IPS-18a (cell line): ENCODE measurements at regions not wholly inside any gene's neighbourhood (a gene's known extent, or its start where the extent isn't known, plus 50 kb on each side); places are given as distances from the start of the nearest gene placed in this dataset.
"Not testable (repeated sequence)": the region's sequence is repeated elsewhere in the genome, so short reads cannot be mapped to it uniquely, and the experiment has no call there.

Source experiments
- H3K27ac ChIP-seq: one replicate; pipeline ENCODE4 v1.5.1; 2013; ENCODE audit warnings: low read length
- H3K27me3 ChIP-seq: one replicate; pipeline ENCODE4 v1.6.1; 2013; ENCODE audit warnings: mild to moderate bottlenecking, low read length; ENCODE audit not compliant: control insufficient read depth, insufficient read depth
- H3K36me3 ChIP-seq: one replicate; pipeline ENCODE4 v1.6.1; 2013; ENCODE audit warnings: low read depth, low read length; ENCODE audit not compliant: control insufficient read depth
- H3K4me1 ChIP-seq: one replicate; pipeline ENCODE4 v1.6.1; 2013; ENCODE audit warnings: low read depth, low read length; ENCODE audit not compliant: control insufficient read depth
- H3K4me3 ChIP-seq: one replicate; pipeline ENCODE4 v1.5.1; 2013; ENCODE audit warnings: low read length
- H3K9ac ChIP-seq: one replicate; pipeline ENCODE4 v1.6.1; 2013; ENCODE audit warnings: mild to moderate bottlenecking, low read length, moderate library complexity
- H3K9me3 ChIP-seq: one replicate; pipeline ENCODE4 v1.6.1; 2013; ENCODE audit warnings: low read depth, low read length; ENCODE audit not compliant: control insufficient read depth

DNA sequence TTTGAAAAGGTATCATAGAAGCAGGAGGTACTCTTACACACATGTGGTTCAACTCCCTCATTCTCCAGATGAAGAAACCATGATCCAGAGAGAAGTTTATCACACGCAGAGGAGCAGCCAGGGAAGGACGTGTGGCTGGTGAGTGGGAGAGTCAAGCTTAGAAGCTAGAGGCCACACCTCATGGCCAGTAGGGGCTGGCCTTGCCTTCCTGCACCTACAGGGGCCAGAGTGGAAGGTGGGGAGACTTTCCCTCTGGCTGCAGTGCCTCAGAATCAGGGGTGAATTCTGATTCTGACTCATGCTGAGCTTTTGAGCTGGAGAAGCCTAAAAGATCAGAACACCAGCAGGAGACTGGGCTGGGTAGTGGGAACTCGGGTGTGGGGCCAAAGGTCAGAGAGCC, 1067.9 kb downstream of the BCL11B start:
- Histone ChIP-seq H3K4me1 (no peaks in the 10 kb centered on the region), H3K27me3 (no peaks in the 10 kb centered on the region), H3K36me3 (no peaks in the 10 kb centered on the region), H3K27ac (no peak overlapping the region), H3K9ac (no peak overlapping the region), H3K9me3 (no peaks in the 10 kb centered on the region), H3K4me3 (no peak overlapping the region)

DNA sequence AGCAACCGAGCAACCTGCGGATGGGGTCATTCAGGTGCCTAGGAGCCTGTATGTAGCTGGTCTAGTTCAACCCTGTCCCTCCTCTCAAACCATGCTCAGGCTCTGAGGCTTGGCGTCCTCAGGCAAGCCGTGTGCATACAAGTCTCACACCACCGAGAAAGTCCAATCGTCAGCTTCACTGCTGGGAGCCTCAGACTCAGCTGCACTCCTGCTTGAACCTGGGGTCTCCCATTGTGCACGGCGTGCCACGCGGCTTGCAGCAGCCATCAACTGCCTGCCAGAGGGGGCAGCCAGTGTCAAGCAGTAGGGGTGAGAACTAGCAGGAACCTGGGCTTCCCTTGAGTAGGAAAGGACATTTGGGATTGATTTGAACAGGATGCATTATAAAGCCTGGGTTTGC, 1064.6 kb downstream of the BCL11B start:
- H3K9ac ChIP-seq: no peak overlapping the region

DNA sequence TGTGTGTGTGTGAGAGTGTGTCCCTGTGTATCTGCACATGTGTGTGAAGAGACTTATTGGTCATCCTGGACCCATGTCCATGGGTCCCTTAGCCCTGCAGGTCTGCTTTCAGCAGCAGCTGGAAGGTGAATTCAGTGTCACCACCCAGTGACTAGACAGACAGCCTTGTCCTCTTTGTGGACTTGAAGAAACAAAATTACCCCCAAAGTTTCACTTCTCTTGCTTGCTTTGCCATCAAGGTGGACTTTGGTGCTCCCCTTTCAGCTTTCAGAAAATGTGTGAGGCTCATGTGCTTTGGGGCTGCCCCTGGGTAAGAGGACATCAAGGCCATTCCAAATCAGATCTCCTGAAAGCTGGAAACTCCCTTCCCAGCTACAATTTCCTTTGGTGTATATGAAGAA, 1063.8 kb downstream of the BCL11B start:
- H3K27ac ChIP-seq: no peak overlapping the region
- no peaks in the 10 kb centered on the region for H3K9me3 ChIP-seq
- no peak overlapping the region for H3K9ac ChIP-seq

More for the DNA sequence above, 1064.6 kb downstream of the BCL11B start:
- Histone ChIP-seq H3K27ac (no peak overlapping the region), H3K4me3 (no peak overlapping the region), H3K27me3 (no peaks in the 10 kb centered on the region), H3K36me3 (no peaks in the 10 kb centered on the region), H3K9me3 (no peaks in the 10 kb centered on the region), H3K4me1 (peaks cover 5% of the 10 kb centered on the region)

DNA sequence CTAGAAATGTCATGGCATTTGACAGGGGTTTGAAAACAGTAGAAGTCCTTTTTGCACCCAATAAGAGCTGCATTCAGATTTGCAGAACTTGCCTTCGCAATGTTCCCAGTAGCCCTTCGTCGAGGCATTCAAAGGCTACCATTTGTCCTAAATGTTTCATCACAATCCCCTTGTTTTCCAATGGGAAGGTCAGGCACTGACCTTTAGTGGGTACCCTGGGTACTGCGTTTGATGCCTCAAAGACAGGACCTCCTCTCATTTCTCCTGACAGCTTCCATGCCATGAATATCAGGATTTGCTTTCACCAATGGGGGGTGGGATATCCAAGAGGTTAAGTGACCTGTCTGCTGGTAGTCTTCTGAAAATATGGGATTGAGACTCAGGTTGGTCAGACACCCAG, 1063.1 kb downstream of the BCL11B start:
- Histone ChIP-seq H3K27ac (no peak overlapping the region), H3K9ac (no peak overlapping the region)

More for the DNA sequence above, 1063.8 kb downstream of the BCL11B start:
- H3K4me1 ChIP-seq: peaks cover 5% of the 10 kb centered on the region
- H3K27me3 ChIP-seq: no peaks in the 10 kb centered on the region
- H3K36me3 ChIP-seq: no peaks in the 10 kb centered on the region
- no peak overlapping the region for H3K4me3 ChIP-seq

DNA sequence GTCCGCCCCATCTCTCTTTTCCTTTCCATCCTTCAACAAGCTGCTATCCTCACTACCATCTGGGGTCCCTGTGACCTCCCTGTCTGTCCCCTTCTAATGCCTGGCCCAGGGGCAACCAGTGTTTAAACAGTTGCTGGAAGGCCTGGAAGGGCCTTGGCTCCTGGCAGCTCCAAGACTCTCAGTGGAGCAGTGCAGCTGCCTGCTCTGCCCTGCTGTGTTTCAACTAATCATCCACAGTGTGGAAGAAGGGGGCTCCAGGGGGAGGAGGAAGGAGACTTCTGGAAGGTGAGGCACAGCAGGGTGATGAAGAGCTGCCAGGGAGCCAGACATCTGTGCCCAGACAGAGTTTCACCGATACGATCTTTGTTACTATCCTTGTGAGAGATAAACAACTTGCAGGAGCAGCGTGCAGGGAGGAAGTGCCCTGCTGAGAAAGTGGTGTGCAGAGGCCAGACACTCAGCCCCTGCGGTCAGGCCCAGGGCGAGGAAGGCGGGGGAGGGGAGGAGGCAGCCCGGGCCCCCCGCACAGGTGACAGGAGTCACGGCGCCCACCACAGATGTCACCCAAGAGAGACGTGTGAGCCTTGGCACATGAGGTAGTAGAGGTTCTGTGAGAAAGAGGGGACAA, 1061.8 kb downstream of the BCL11B start:
- Histone ChIP-seq H3K4me3 (no peak overlapping the region), H3K36me3 (no peaks in the 10 kb centered on the region), H3K27ac (no peak overlapping the region), H3K9ac (no peak overlapping the region), H3K27me3 (no peaks in the 10 kb centered on the region), H3K9me3 (no peaks in the 10 kb centered on the region), H3K4me1 (peaks cover 5% of the 10 kb centered on the region)

More for the DNA sequence above, 1063.1 kb downstream of the BCL11B start:
- H3K4me3 ChIP-seq: no peak overlapping the region
- no peaks in the 10 kb centered on the region for H3K27me3 ChIP-seq
- no peaks in the 10 kb centered on the region for H3K9me3 ChIP-seq
- H3K4me1 ChIP-seq: peaks cover 5% of the 10 kb centered on the region
- H3K36me3 ChIP-seq: no peaks in the 10 kb centered on the region

DNA sequence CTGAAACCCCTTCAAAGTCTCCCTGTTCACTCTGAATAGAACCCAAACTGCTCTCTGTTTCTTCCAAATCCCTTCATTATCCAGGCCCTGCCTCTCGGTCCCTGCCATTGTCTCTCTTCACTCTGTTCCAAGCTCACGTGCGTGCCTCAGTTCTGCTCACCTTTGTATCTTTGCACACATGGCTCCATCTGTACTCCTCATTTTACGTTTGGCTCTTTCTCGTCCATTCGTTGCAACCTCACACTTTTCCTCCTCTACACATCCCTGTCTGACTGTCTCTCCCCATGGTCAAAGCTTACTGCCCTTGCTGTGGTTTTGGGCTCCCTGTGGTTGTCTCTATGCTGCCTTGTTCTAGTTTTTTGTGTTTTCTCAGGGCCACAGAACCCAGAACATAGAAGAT, 1054.5 kb downstream of the BCL11B start:
- no peak overlapping the region for H3K9ac ChIP-seq
- H3K36me3 ChIP-seq: no peaks in the 10 kb centered on the region
- H3K9me3 ChIP-seq: no peaks in the 10 kb centered on the region
- no peak overlapping the region for H3K4me3 ChIP-seq
- H3K4me1 ChIP-seq: no peaks in the 10 kb centered on the region
- no peaks in the 10 kb centered on the region for H3K27me3 ChIP-seq
- H3K27ac ChIP-seq: no peak overlapping the region

DNA sequence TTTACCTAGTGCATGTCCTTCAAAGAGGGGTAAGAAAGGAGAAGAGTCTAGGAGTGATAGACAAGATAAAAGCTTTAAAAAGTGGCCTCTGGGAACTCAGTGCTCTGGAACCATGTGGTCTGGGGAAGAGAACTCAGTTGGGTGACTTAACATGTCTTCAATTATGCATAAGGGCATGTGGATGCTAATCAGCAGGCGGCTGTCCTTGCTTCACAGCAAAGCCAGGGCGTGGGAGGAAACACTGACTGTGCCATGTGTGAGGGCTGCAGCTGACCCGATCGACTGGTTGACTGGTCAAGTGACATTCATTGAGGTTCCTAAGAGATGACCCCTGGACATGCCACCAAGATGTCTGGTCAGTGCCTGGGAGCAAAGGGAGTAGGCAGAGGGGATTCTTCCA, 1053.8 kb downstream of the BCL11B start:
- H3K4me1 ChIP-seq: no peaks in the 10 kb centered on the region
- no peak overlapping the region for H3K27ac ChIP-seq
- no peak overlapping the region for H3K9ac ChIP-seq
- no peaks in the 10 kb centered on the region for H3K36me3 ChIP-seq
- no peak overlapping the region for H3K4me3 ChIP-seq
- no peaks in the 10 kb centered on the region for H3K27me3 ChIP-seq
- H3K9me3 ChIP-seq: no peaks in the 10 kb centered on the region

DNA sequence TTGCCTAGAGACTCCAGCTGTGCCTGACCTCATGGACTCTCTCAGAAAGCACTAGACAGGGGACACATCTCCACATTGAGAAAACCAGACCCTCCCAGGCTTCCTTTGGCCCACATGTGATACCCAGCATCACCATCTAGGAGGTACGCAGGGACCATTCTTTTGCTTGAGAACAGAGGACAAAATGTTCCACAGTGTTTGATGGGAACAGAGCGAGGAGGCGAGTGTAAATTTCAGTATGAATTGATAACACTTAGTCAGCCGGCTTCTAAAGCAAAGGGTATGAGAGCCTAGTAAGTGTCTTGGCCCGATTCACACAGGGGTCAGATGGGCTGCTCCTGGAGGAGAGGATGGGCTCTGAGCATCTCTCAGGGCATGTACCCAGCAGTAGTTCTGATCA, 1052.4 kb downstream of the BCL11B start:
- Histone ChIP-seq H3K27ac (no peak overlapping the region), H3K27me3 (no peaks in the 10 kb centered on the region), H3K9me3 (no peaks in the 10 kb centered on the region), H3K4me1 (no peaks in the 10 kb centered on the region), H3K4me3 (no peak overlapping the region), H3K36me3 (no peaks in the 10 kb centered on the region), H3K9ac (no peak overlapping the region)

DNA sequence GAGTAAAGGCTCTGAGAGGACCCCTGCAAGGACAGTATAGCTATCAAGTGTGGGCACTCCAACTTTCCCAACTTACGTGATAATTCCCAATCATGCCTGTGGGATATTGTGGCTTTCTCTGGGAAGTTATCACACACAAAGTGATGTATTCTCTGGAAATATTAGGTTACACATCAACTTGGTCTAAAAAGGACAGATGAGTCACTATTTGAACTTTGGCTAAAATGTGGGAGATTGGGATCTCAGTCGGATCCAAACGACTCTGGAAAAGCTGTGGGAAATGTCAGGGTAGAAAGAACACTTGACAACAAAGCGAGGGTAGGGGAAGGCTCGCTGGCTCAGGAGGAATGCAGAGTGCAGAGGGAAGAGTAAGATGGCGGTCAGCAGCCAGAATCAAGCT, 1048.9 kb downstream of the BCL11B start:
- H3K9ac ChIP-seq: no peak overlapping the region

DNA sequence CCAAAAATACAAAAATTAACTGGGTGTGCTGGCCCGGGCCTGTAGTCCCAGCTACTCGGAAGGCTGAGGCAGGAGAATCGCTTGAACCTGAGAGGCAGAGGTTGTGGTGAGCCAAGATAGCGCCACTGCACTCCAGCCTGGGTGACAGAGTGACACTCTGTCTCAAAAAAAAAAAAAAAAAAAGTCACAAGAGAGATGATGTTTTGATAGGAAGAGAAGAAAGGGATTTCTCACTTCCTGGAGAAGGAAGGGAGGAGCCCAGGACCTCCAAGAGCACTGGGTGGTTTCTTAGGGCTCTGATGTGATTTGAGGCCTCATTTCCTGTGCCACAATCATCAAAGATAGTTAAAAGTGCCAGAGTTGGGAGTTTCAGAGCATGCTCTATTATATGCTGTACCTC, 1048.3 kb downstream of the BCL11B start:
- not testable (repeated sequence) for H3K36me3 ChIP-seq, H3K4me1 ChIP-seq, H3K4me3 ChIP-seq, H3K9me3 ChIP-seq, H3K27ac ChIP-seq, H3K9ac ChIP-seq, H3K27me3 ChIP-seq

More for the DNA sequence above, 1048.9 kb downstream of the BCL11B start:
- no peak overlapping the region for H3K4me3 ChIP-seq
- no peaks in the 10 kb centered on the region for H3K36me3 ChIP-seq
- H3K4me1 ChIP-seq: no peaks in the 10 kb centered on the region
- H3K27me3 ChIP-seq: no peaks in the 10 kb centered on the region
- no peak overlapping the region for H3K27ac ChIP-seq
- no peaks in the 10 kb centered on the region for H3K9me3 ChIP-seq

DNA sequence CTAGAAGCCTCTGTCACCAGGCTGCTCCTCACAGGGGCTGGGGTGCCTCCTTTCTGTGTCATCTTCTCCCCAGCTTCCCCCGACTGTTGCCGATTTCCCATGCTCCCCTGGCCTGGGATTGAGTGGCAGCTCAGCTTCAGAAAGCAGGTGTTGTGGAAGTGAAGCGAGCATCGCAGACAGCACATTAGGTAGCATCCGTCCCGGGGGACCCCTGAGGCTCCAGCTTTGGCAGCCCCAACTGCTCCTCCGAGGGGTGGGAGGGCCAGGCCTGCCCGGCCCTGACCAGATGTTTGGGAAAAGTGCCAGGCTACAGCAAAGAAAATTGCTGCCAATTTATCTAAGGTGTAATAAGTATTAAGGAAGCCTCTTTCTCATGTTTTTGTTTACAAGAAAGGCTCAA, 1045.6 kb downstream of the BCL11B start:
- no peaks in the 10 kb centered on the region for H3K4me1 ChIP-seq
- H3K27me3 ChIP-seq: no peaks in the 10 kb centered on the region
- no peak overlapping the region for H3K27ac ChIP-seq

DNA sequence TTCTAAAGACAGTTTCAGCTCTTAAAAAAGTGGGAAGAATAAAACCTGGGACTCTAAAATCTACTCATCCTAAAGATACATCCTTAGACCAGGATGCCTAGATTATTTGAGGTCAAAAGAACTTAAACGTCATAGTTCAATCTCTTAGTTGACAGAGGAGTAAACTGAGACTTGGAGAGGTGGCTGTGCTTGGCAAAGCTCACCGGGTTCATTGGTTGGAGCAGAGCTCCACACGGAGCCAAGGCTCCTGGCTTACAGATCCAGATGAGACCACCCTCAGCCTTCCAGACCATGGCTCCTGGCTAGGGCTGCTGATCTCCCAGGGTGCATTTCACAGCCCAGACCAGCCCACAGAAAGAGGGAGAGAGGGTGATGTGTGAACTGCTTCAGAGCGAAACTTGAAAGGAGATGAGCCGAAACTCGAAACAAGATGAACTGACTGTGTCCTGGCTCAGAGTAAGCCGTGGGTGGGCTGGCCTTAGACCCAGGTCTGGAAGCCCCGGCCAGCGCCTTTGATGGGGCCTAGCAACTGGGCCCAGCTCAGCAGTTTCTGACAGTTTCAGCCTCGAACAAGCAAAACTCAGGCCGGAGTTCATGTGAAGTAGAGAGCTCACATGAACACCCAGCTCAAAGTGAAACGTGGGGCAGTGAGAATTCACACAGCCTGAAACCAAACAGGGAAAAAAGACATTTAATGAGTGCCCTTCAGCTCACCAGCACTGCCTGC, 1044.8 kb downstream of the BCL11B start:
- no peaks in the 10 kb centered on the region for H3K4me1 ChIP-seq
- no peaks in the 10 kb centered on the region for H3K9me3 ChIP-seq
- H3K27ac ChIP-seq: no peak overlapping the region
- no peaks in the 10 kb centered on the region for H3K36me3 ChIP-seq
- H3K27me3 ChIP-seq: no peaks in the 10 kb centered on the region
- no peak overlapping the region for H3K9ac ChIP-seq
- H3K4me3 ChIP-seq: no peak overlapping the region

More for the DNA sequence above, 1045.6 kb downstream of the BCL11B start:
- H3K9me3 ChIP-seq: no peaks in the 10 kb centered on the region
- no peak overlapping the region for H3K9ac ChIP-seq
- no peaks in the 10 kb centered on the region for H3K36me3 ChIP-seq
- no peak overlapping the region for H3K4me3 ChIP-seq
